GM13977 (cell line): ENCODE measurements at regions not wholly inside any gene's neighbourhood (a gene's known extent, or its start where the extent isn't known, plus 50 kb on each side); places are given as distances from the start of the nearest gene placed in this dataset.

Source experiments
- DNase-seq: peaks from one replicate; pipeline ENCODE4 v3.0.0; 2012; ENCODE audit warnings: low spot score
- in situ Hi-C: fragments of 300-500 bp; cut with MboI; formaldehyde crosslinking; loops from one replicate; pipeline ENCODE4 v1.12.0; 2022; ENCODE audit warnings: low sequenced_read_pairs, low pct_unique_long_range_greater_than_20kb, mixed read lengths, inconsistent platforms; ENCODE audit not compliant: unreplicated experiment
- TF ChIP-seq, protein P1 (sequence below): IDR thresholded peaks from 2 replicates; pipeline ENCODE4 v1.5.1; 2012; ENCODE audit warnings: mild to moderate bottlenecking, control low read depth; ENCODE audit not compliant: insufficient read depth; ENCODE audit errors: extremely low read depth, missing control alignments

DNA sequence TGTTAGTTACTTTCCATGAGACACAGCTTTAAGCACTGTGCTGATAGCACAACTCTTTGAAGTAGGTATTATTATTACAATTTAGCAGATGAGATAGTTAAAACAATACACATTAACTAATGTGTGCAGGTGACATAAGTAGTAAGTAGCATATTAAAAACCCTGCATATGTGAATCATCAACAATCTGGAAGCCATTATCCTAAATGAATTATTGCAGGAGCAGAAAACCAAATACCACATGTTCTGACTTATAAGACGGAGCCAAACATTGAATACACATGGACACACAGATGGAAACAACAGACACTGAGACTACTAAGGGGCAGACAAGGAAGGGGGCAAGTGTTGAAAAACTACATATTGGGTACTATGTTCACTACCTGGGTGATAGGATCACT lies 300.3 kb upstream of the GULP1 start:
- in situ Hi-C loops = no loop called here
- TF ChIP-seq, protein P1, sequence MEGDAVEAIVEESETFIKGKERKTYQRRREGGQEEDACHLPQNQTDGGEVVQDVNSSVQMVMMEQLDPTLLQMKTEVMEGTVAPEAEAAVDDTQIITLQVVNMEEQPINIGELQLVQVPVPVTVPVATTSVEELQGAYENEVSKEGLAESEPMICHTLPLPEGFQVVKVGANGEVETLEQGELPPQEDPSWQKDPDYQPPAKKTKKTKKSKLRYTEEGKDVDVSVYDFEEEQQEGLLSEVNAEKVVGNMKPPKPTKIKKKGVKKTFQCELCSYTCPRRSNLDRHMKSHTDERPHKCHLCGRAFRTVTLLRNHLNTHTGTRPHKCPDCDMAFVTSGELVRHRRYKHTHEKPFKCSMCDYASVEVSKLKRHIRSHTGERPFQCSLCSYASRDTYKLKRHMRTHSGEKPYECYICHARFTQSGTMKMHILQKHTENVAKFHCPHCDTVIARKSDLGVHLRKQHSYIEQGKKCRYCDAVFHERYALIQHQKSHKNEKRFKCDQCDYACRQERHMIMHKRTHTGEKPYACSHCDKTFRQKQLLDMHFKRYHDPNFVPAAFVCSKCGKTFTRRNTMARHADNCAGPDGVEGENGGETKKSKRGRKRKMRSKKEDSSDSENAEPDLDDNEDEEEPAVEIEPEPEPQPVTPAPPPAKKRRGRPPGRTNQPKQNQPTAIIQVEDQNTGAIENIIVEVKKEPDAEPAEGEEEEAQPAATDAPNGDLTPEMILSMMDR = no peak
- no peak for DNase-seq

DNA sequence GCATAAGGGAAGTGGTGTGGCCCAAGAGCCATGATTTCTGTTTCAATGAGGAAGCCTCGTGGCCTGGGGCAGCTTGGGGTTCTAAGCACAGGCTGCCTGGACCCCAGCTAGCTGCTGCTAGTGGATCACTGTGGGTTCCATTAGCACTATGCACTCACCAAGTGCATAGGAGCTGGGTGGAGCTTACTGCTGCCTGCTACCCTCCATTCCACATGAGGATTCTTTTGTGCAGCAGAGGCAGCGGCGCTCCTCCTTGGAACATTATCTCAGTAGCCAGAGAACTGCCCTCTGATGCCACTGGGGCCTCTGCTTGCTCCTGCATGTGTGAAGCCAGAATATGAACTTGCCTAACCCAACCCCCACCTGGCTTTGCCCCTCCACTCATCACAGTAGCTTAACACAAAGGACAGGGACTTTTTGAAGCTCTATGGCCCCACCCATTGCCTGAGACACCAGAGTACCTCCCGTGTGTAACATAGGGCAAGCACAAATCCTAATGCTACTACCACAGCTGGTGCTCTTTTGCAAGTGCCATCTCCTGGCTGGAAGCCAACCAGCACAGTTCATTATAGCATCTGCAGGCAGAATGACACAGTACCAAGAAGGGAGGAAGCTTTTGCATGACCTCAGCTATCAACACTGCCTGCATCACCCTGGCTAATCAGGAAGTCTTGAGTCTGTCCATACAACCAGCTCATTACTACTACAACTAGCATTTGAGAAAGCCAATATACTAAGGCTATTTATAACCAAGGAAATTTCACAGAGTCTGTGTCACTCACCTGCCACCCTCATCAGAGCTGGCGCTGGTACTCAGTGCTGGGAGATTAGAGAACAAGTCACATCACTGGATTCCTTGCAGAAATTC lies 297.0 kb upstream of the GULP1 start:
- in situ Hi-C loops = no loop called here
- TF ChIP-seq, protein P1 = no peak
- no peak for DNase-seq

DNA sequence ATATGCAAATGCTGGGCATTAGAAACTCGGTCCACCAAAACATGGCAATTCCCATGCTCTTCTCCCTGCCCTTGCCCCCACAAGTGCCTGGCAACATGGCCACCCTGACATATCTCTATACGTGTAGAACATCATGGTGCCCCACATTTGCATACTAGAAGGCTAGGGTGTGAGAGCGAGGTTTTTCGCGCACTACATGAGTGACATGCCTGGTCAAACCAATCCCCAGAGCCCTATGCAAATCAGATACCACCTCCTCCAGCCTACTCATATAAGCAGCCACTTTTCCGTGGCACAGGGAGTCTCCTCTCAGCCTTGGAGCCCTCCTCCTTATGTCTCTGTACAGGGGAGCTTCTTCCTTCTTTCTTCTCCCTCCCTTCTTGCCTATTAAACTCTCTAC lies 296.1 kb upstream of the GULP1 start:
- no peak for DNase-seq
- in situ Hi-C loops = no loop called here
- TF ChIP-seq, protein P1 = no peak

- TF ChIP-seq, protein P1 = no peak
- in situ Hi-C loops = no loop called here
- DNase-seq = no peak
Observed at GRCh38 chr2:187996630-187997029, 295.0 kb upstream of the GULP1 start.

- in situ Hi-C loops = no loop called here
- DNase-seq = no peak
- TF ChIP-seq, protein P1 = no peak
Observed at GRCh38 chr2:188000189-188000588, 291.5 kb upstream of the GULP1 start.

- in situ Hi-C loops = no loop called here
- no peak for DNase-seq
- TF ChIP-seq, protein P1 = no peak
Observed at GRCh38 chr2:188003800-188004199, 287.9 kb upstream of the GULP1 start.
